H1 (cell line): ENCODE measurements at regions not wholly inside any gene's neighbourhood (a gene's known extent, or its start where the extent isn't known, plus 50 kb on each side); places are given as distances from the start of the nearest gene placed in this dataset.

ENCODE experiments used
- CTCF ChIA-PET: fragments of 300-600 bp; sonication (Branson Sonifier 250); formaldehyde crosslinking; loops from one replicate; lab custom pipeline; 2021; ENCODE audit not compliant: partially characterized antibody; lab: Charles Lee
- POLR2A ChIA-PET: fragments of 300-600 bp; sonication (Branson Sonifier 250); formaldehyde crosslinking; loops from one replicate; lab custom pipeline; 2021; ENCODE audit warnings: inconsistent platforms; ENCODE audit not compliant: partially characterized antibody; lab: Charles Lee
- DNase-seq, 2 experiments: peaks; one replicate each; pipeline versions ENCODE4 v3.0.0 to v3.0.0-alpha.2; 2010 to 2022; ENCODE audit warnings: low spot score in 2 of 2, low read depth in 1 of 2, mixed read lengths in 1 of 2
- FAIRE-seq: peaks from 2 replicates; lab custom pipeline; 2011; peaks lifted over from hg19 to GRCh38; lab: Jason Lieb, UNC
- H2AFZ ChIP-seq: 2 replicates; pipeline ENCODE4 v1.8.1; 2012; ENCODE audit warnings: low read length, inconsistent platforms
- H2AK5ac ChIP-seq: 2 replicates; pipeline ENCODE4 v1.6.1; 2013; ENCODE audit warnings: low read depth, low read length
- H2BK120ac ChIP-seq: replicated peaks from 2 replicates; pipeline ENCODE3; 2013; ENCODE audit warnings: low read depth, low read length, inconsistent platforms
- H2BK12ac ChIP-seq: 2 replicates; pipeline ENCODE4 v1.6.1; 2013; ENCODE audit warnings: low read depth, low read length
- H2BK15ac ChIP-seq: 2 replicates; pipeline ENCODE4 v1.6.1; 2013; ENCODE audit warnings: low read length
- H2BK20ac ChIP-seq: 2 replicates; pipeline ENCODE4 v1.6.1; 2013; ENCODE audit warnings: low read length
- H2BK5ac ChIP-seq: 2 replicates; pipeline ENCODE4 v1.6.1; 2013; ENCODE audit warnings: low read depth, low read length
- H3K14ac ChIP-seq: 2 replicates; pipeline ENCODE4 v1.6.1; 2013; ENCODE audit warnings: inconsistent platforms; ENCODE audit not compliant: insufficient read length
- H3K18ac ChIP-seq: 2 replicates; pipeline ENCODE4 v1.6.1; 2013; ENCODE audit warnings: low read length; ENCODE audit errors: extremely low read depth
- H3K23ac ChIP-seq: 2 replicates; pipeline ENCODE4 v1.6.1; 2013; ENCODE audit warnings: inconsistent platforms; ENCODE audit not compliant: insufficient read length
- H3K23me2 ChIP-seq: 2 replicates; pipeline ENCODE4 v1.6.1; 2013; ENCODE audit warnings: low read depth, low read length
- H3K27ac ChIP-seq: 2 replicates; pipeline ENCODE4 v1.6.1; 2011; ENCODE audit warnings: low read depth, low read length, inconsistent platforms
- H3K27me3 ChIP-seq, 4 experiments: replicated peaks in 1 of 4; 1 replicate in 1 of 4; 2 replicates in 3 of 4; pipeline versions ENCODE4 v1.6.1 to v1.8.1; 2011 to 2013; ENCODE audit warnings: low read length in 3 of 4, mild to moderate bottlenecking in 3 of 4, inconsistent platforms in 2 of 4, mixed read lengths in 2 of 4, moderate library complexity in 1 of 4; ENCODE audit not compliant: control insufficient read depth in 3 of 4, insufficient read depth in 3 of 4; ENCODE audit errors: extremely low read depth in 1 of 4
- H3K36me3 ChIP-seq, 4 experiments: 2 replicates each; pipeline versions ENCODE4 v1.6.1 to v1.8.1; 2011 to 2013; ENCODE audit warnings: mild to moderate bottlenecking in 4 of 4, low read length in 3 of 4, moderate library complexity in 2 of 4, control low read depth in 1 of 4, inconsistent platforms in 1 of 4; ENCODE audit not compliant: insufficient read depth in 4 of 4, control insufficient read depth in 2 of 4
- H3K4ac ChIP-seq: replicated peaks from 2 replicates; pipeline ENCODE3; 2013; ENCODE audit warnings: low read length, low read depth, mixed read lengths, inconsistent platforms; ENCODE audit not compliant: insufficient read length
- H3K4me1 ChIP-seq, 4 experiments: replicated peaks in 1 of 4; 1 replicate in 1 of 4; 2 replicates in 3 of 4; pipeline versions ENCODE4 v1.6.1 to v1.8.1; 2011 to 2013; ENCODE audit warnings: low read length in 3 of 4, inconsistent platforms in 2 of 4, mixed read lengths in 1 of 4; ENCODE audit not compliant: insufficient read depth in 4 of 4, control insufficient read depth in 3 of 4
- H3K4me2 ChIP-seq, 2 experiments: 2 replicates each; pipeline versions ENCODE4 v1.6.1 to v1.8.1; 2011 to 2013; ENCODE audit warnings: low read depth in 2 of 2, low read length in 2 of 2, control low read depth in 1 of 2, inconsistent platforms in 1 of 2, mild to moderate bottlenecking in 1 of 2; ENCODE audit not compliant: insufficient read depth in 1 of 2
- H3K4me3 ChIP-seq, 4 experiments: fragments of 200-600, 300-600 bp in 1 of 4; sonication (generic), shearing (Covaris generic), sonication (Bioruptor Twin) in 1 of 4; 2 replicates each; pipeline versions ENCODE4 v1.5.1 to v1.8.1; 2011 to 2016; ENCODE audit warnings: low read length in 4 of 4, low read depth in 3 of 4, control low read depth in 2 of 4, inconsistent platforms in 2 of 4, mild to moderate bottlenecking in 2 of 4, mixed read lengths in 1 of 4, moderate library complexity in 1 of 4; ENCODE audit not compliant: insufficient read depth in 2 of 4; ENCODE audit errors: extremely low read depth in 1 of 4
- H3K56ac ChIP-seq: replicated peaks from 2 replicates; pipeline ENCODE3; 2013; ENCODE audit warnings: low read depth, mild to moderate bottlenecking, mixed read lengths, low read length, inconsistent platforms; ENCODE audit not compliant: insufficient read length
- H3K79me1 ChIP-seq: 2 replicates; pipeline ENCODE4 v1.6.1; 2013; ENCODE audit warnings: low read depth, low read length, control low read depth
- H3K79me2 ChIP-seq, 2 experiments: 2 replicates each; pipeline versions ENCODE4 v1.6.1 to v1.8.1; 2012 to 2013; ENCODE audit warnings: low read length in 2 of 2, mild to moderate bottlenecking in 2 of 2, inconsistent platforms in 1 of 2; ENCODE audit not compliant: insufficient read depth in 2 of 2, control insufficient read depth in 1 of 2
- H3K9ac ChIP-seq, 4 experiments: replicated peaks in 1 of 4; 1 replicate in 1 of 4; 2 replicates in 3 of 4; pipeline versions ENCODE4 v1.6.1 to v1.8.1; 2011 to 2013; ENCODE audit warnings: low read depth in 3 of 4, low read length in 3 of 4, control low read depth in 2 of 4, mild to moderate bottlenecking in 2 of 4, moderate library complexity in 2 of 4, inconsistent platforms in 1 of 4; ENCODE audit errors: extremely low read depth in 1 of 4
- H3K9me3 ChIP-seq, 2 experiments: 2 replicates each; pipeline versions ENCODE4 v1.6.1 to v1.8.1; 2012 to 2013; ENCODE audit warnings: mild to moderate bottlenecking in 2 of 2, moderate library complexity in 2 of 2, control low read depth in 1 of 2, inconsistent platforms in 1 of 2, low read depth in 1 of 2, low read length in 1 of 2, mixed read lengths in 1 of 2; ENCODE audit not compliant: insufficient read depth in 2 of 2
- H4K20me1 ChIP-seq, 2 experiments: replicated peaks in 1 of 2; 2 replicates each; pipeline versions ENCODE3 to v1.8.1; 2011 to 2013; ENCODE audit warnings: inconsistent platforms in 2 of 2, low read length in 2 of 2, mild to moderate bottlenecking in 1 of 2; ENCODE audit not compliant: insufficient read depth in 2 of 2, control insufficient read depth in 1 of 2
- H4K5ac ChIP-seq: 2 replicates; pipeline ENCODE4 v1.6.1; 2013; ENCODE audit warnings: low read length, low read depth, mixed read lengths, inconsistent platforms; ENCODE audit not compliant: insufficient read length
- H4K8ac ChIP-seq: 2 replicates; pipeline ENCODE4 v1.8.0; 2013; ENCODE audit warnings: mild to moderate bottlenecking, moderate library complexity, low read length, inconsistent platforms; ENCODE audit not compliant: insufficient read depth; ENCODE audit errors: extremely low read depth
- H4K91ac ChIP-seq: replicated peaks from 2 replicates; pipeline ENCODE3; 2013; ENCODE audit warnings: low read length, mixed read lengths, inconsistent platforms; ENCODE audit not compliant: insufficient read length
- ASH2L ChIP-seq: fragments of 200-600, 300-600 bp; sonication (generic); IDR thresholded peaks from one replicate; pipeline ENCODE4 v1.7.1; 2017; ENCODE audit warnings: low read length
- BCL11A ChIP-seq, 2 experiments: IDR thresholded peaks; one replicate each; pipeline ENCODE4 v1.6.1; 2011; ENCODE audit warnings: low read depth in 2 of 2, low read length in 2 of 2, mild to moderate bottlenecking in 2 of 2
- CHD2 ChIP-seq: IDR thresholded peaks from 2 replicates; pipeline ENCODE4 v1.6.1; 2012; ENCODE audit warnings: low read length, improper control_type of control experiment
- E2F6 ChIP-seq: IDR thresholded peaks from 2 replicates; pipeline ENCODE4 v1.6.1; 2012; ENCODE audit warnings: inconsistent platforms
- POLR2A ChIP-seq, 2 experiments: IDR thresholded peaks; 1 replicate in 1 of 2; 2 replicates in 1 of 2; pipeline ENCODE4 v1.6.1; 2011; ENCODE audit warnings: low read depth in 2 of 2, low read length in 2 of 2, mild to moderate bottlenecking in 2 of 2; ENCODE audit errors: control extremely low read depth in 1 of 2
- POLR2AphosphoS5 ChIP-seq: IDR thresholded peaks from 2 replicates; pipeline ENCODE4 v1.6.1; 2011; ENCODE audit warnings: low read depth, low read length
- RAD21 ChIP-seq, 2 experiments: IDR thresholded peaks in 1 of 2; conservative IDR thresholded peaks in 1 of 2; 2 replicates each; pipeline ENCODE4 v1.6.1; 2011; ENCODE audit warnings: low read depth in 2 of 2, low read length in 2 of 2, improper control_type of control experiment in 1 of 2, inconsistent platforms in 1 of 2, mild to moderate bottlenecking in 1 of 2, moderate library complexity in 1 of 2
- RBBP5 ChIP-seq: IDR thresholded peaks from 2 replicates; pipeline ENCODE4 v1.7.1; 2012; ENCODE audit warnings: low read depth, mild to moderate bottlenecking, inconsistent platforms, low read length, moderate library complexity, borderline replicate concordance
- RNF2 ChIP-seq: fragments of 200-900, 300-1000 bp; sonication (generic); IDR thresholded peaks from 2 replicates; pipeline ENCODE4 v1.7.1; 2016; ENCODE audit warnings: borderline replicate concordance, low read depth, mild to moderate bottlenecking, antibody characterized with exemption, low read length; ENCODE audit not compliant: poor library complexity, severe bottlenecking; ENCODE audit errors: missing control alignments
- SIRT6 ChIP-seq: IDR thresholded peaks from one replicate; pipeline ENCODE4 v1.7.1; 2012; ENCODE audit warnings: low read length, inconsistent platforms
- SIX5 ChIP-seq: IDR thresholded peaks from 2 replicates; pipeline ENCODE4 v1.6.1; 2011; ENCODE audit warnings: mild to moderate bottlenecking, low read depth, low read length
- SP1 ChIP-seq: IDR thresholded peaks from 2 replicates; pipeline ENCODE4 v1.6.1; 2011; ENCODE audit warnings: low read depth, low read length
- SUZ12 ChIP-seq: fragments of 200-600 bp; sonication (generic); IDR thresholded peaks from 2 replicates; pipeline ENCODE4 v1.6.1; 2012; ENCODE audit warnings: mild to moderate bottlenecking, inconsistent platforms, low read length, moderate library complexity, mixed read lengths
- TBP ChIP-seq: IDR thresholded peaks from 2 replicates; pipeline ENCODE4 v1.6.1; 2011; ENCODE audit warnings: low read depth, low read length, improper control_type of control experiment
- ZNF274 ChIP-seq: IDR thresholded peaks from 2 replicates; pipeline ENCODE4 v1.7.0; 2012; ENCODE audit warnings: low read length, borderline replicate concordance; ENCODE audit errors: extremely low read depth
- WGBS, 2 experiments: shearing (Covaris generic) in 1 of 2; methylation state at CpG; one replicate each; pipeline versions ENCODE4 v1.1.6 to v1.1.7; 2013 to 2015; ENCODE audit warnings: low lambda C conversion rate in 2 of 2, mixed read lengths in 2 of 2, inconsistent platforms in 1 of 2, low coverage in 1 of 2, missing lambda C conversion rate in 1 of 2; ENCODE audit not compliant: insufficient replicate concordance in 2 of 2, insufficient coverage in 1 of 2, insufficient read length in 1 of 2; ENCODE audit errors: extremely low coverage in 1 of 2, missing lambda C conversion rate in 1 of 2; 5-methylcytosine and 5-hydroxymethylcytosine counted together

DNA sequence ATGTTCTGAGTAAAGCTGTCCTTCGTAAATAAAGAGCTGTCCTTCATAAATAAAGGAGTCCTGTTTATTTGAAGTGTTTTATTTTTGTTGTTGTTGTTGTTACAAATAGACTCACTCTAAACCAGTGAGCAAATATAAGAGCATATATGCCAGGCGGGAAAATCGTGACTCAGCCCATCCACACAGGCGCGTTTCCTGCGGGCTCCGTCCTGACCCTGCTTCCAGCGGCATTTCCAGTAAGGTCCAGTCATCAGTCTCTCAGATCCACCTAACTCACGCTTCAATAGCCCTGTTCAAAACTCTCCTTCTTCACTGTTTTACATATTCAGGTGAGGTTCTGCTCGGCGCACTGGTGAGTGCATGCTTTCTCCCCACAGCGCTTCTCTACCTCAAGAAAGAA is 277.2 kb upstream of the ADARB2 start:
- H3K4me3 ChIP-seq: no peak overlapping the region
- POLR2A ChIA-PET: no interaction called here
- H2BK20ac ChIP-seq: no peak overlapping the region
- H3K79me1 ChIP-seq: no peaks in the 10 kb centered on the region
- no peak overlapping the region for H3K4me2 ChIP-seq
- no peak overlapping the region for H4K91ac ChIP-seq
- H3K9ac ChIP-seq: no peak overlapping the region
- H2BK15ac ChIP-seq: no peak overlapping the region
- no peak for FAIRE-seq
- no peak overlapping the region for H3K56ac ChIP-seq
- H3K23me2 ChIP-seq: no peaks in the 10 kb centered on the region
- no peaks in the 10 kb centered on the region for H3K79me2 ChIP-seq
- no peak overlapping the region for H3K18ac ChIP-seq
- CTCF ChIA-PET: no interaction called here
- H4K5ac ChIP-seq: no peak overlapping the region
- no peak overlapping the region for H2BK5ac ChIP-seq
- H3K4me1 ChIP-seq: no peaks in the 10 kb centered on the region; a peak in 1 of 7 replicates
- DNase-seq: no peak
- no peak overlapping the region for H3K4ac ChIP-seq
- 96% methylated on average over 12 of the region's 12 CpGs; no CpG with 5 or more reads in 1 of the 2 experiments for WGBS, 2 experiments
- no peak overlapping the region for H3K27ac ChIP-seq
- H3K9me3 ChIP-seq: no peaks in the 10 kb centered on the region
- H2BK12ac ChIP-seq: no peak overlapping the region
- H4K8ac ChIP-seq: no peak overlapping the region
- H2AFZ ChIP-seq: no peak overlapping the region
- no peak overlapping the region for H2AK5ac ChIP-seq
- H3K23ac ChIP-seq: no peak overlapping the region
- no peak overlapping the region for H2BK120ac ChIP-seq
- no peaks in the 10 kb centered on the region for H3K36me3 ChIP-seq
- peaks cover 0 to 4% of the 10 kb centered on the region in 2 experiments for H4K20me1 ChIP-seq
- no peaks in the 10 kb centered on the region for H3K27me3 ChIP-seq
- no peak overlapping the region for H3K14ac ChIP-seq
- TF ChIP-seq RBBP5 (no peak), POLR2AphosphoS5 (no peak), BCL11A (IDR thresholded peaks at IDR 0.05; ENCODE audit: low read depth in 2 of 2, low read length in 2 of 2) (no peak), SIX5 (no peak), SIRT6 (no peak), SUZ12 (no peak), RNF2 (no peak), TBP (no peak), SP1 (no peak), ZNF274 (no peak), RAD21 (IDR thresholded peaks at IDR 0.05 in 1 of 2, conservative IDR thresholded peaks at IDR 0.05 in 1 of 2; ENCODE audit: low read depth in 2 of 2, low read length in 2 of 2) (no peak), POLR2A (IDR thresholded peaks at IDR 0.05; ENCODE audit: control extremely low read depth in 1 of 2, low read depth in 2 of 2, low read length in 2 of 2) (no peak), E2F6 (no peak), CHD2 (no peak), ASH2L (no peak)
